ENCODE measurements at regions not wholly inside any gene's neighbourhood (a gene's known extent, or its start where the extent isn't known, plus 50 kb on each side); places are given as distances from the start of the nearest gene placed in this dataset.

GRCh38 chr3:177451864-177452830, 254.9 kb upstream of the TBL1XR1 start:
- no peak overlapping the region for H3K4me2 ChIP-seq (ENCODE audit: low read length)
- H3K9me3 ChIP-seq (ENCODE audit: low read length), result no peaks in the 10 kb centered on the region
- no peak for TF ChIP-seq EZH2 (IDR thresholded peaks at IDR 0.05; ENCODE audit: borderline replicate concordance, insufficient read depth, low read length, poor library complexity, severe bottlenecking)
- TF ChIP-seq SMC3 (conservative IDR thresholded peaks at IDR 0.05; ENCODE audit: poor library complexity), result no peak
- TF ChIP-seq TAF1 (IDR thresholded peaks at IDR 0.05; ENCODE audit: low read depth), result no peak
- no peak for TF ChIP-seq CTCF (IDR thresholded peaks at IDR 0.05; ENCODE audit: poor library complexity, severe bottlenecking)
- TF ChIP-seq RAD21 (conservative IDR thresholded peaks at IDR 0.05), result no peak
- peak; percentile 46 for TF ChIP-seq REST (IDR thresholded peaks at IDR 0.05; ENCODE audit: borderline replicate concordance)
- TF ChIP-seq POLR2AphosphoS5 (IDR thresholded peaks at IDR 0.05), result no peak
- H3K36me3 ChIP-seq (ENCODE audit: insufficient read depth, low read length), result no peaks in the 10 kb centered on the region
- no peaks in the 10 kb centered on the region for H3K27me3 ChIP-seq (ENCODE audit: insufficient read depth, low read depth, low read length)
- H3K79me2 ChIP-seq (replicated peaks; ENCODE audit: insufficient read depth, low read length), result no peaks in the 10 kb centered on the region
- H4K20me1 ChIP-seq (ENCODE audit: insufficient read depth), result no peaks in the 10 kb centered on the region
- H2AFZ ChIP-seq (ENCODE audit: low read depth, low read length), result peak overlapping the region; percentile 67
- H3K9ac ChIP-seq (ENCODE audit: low read length), result peak overlapping the region; percentile 11
- no peak overlapping the region for H3K4me3 ChIP-seq (ENCODE audit: low read length)
- H3K27ac ChIP-seq (ENCODE audit: low read length), result peak overlapping the region; percentile 42
- H3F3A ChIP-seq (ENCODE audit: insufficient read depth, low read length, poor library complexity, severe bottlenecking), result no peaks in the 10 kb centered on the region
- no peaks in the 10 kb centered on the region for H3K9me2 ChIP-seq (ENCODE audit: insufficient read depth, low read length)

- Histone ChIP-seq H3K9me2 (ENCODE audit: insufficient read depth, low read length) (no peaks in the 10 kb centered on the region), H3K36me3 (ENCODE audit: insufficient read depth, low read length) (no peaks in the 10 kb centered on the region), H3K4me3 (ENCODE audit: low read length) (no peak overlapping the region), H2AFZ (ENCODE audit: low read depth, low read length) (no peak overlapping the region), H3K79me2 (replicated peaks; ENCODE audit: insufficient read depth, low read length) (no peaks in the 10 kb centered on the region), H3K9me3 (ENCODE audit: low read length) (no peaks in the 10 kb centered on the region), H3K9ac (ENCODE audit: low read length) (no peak overlapping the region), H3K27ac (ENCODE audit: low read length) (no peak overlapping the region), H3K4me2 (ENCODE audit: low read length) (no peak overlapping the region), H3K27me3 (ENCODE audit: insufficient read depth, low read depth, low read length) (no peaks in the 10 kb centered on the region), H3F3A (ENCODE audit: insufficient read depth, low read length, poor library complexity, severe bottlenecking) (no peaks in the 10 kb centered on the region), H4K20me1 (ENCODE audit: insufficient read depth) (no peaks in the 10 kb centered on the region)
- TF ChIP-seq POLR2AphosphoS5 (IDR thresholded peaks at IDR 0.05) (no peak), CTCF (IDR thresholded peaks at IDR 0.05; ENCODE audit: poor library complexity, severe bottlenecking) (no peak), EP300 (conservative IDR thresholded peaks at IDR 0.05; ENCODE audit: poor library complexity, severe bottlenecking) (no peak), MXI1 (conservative IDR thresholded peaks at IDR 0.05; ENCODE audit: poor library complexity, severe bottlenecking) (no peak)
These were observed 255.7 kb upstream of the TBL1XR1 start for GRCh38 chr3:177452831-177453450.

All from neural cell (in vitro differentiated cells).